ENCODE measurements at regions not wholly inside any gene's neighbourhood (a gene's known extent, or its start where the extent isn't known, plus 50 kb on each side); places are given as distances from the start of the nearest gene placed in this dataset.

- no peaks in the 10 kb centered on the region for H3K79me2 ChIP-seq
- H3K36me3 ChIP-seq (replicated peaks; ENCODE audit: insufficient read depth, low read depth), result no peaks in the 10 kb centered on the region
- no peak overlapping the region for H3K4me2 ChIP-seq
- no peaks in the 10 kb centered on the region for H3K27me3 ChIP-seq
- H3K4me1 ChIP-seq (ENCODE audit: insufficient read depth), result no peaks in the 10 kb centered on the region
- H4K20me1 ChIP-seq (ENCODE audit: insufficient read depth, poor library complexity, severe bottlenecking), result no peaks in the 10 kb centered on the region
- 36% methylated on average over 1 of the region's 1 CpG for WGBS (ENCODE audit: low lambda C conversion rate, missing lambda C conversion rate)
- H3K4me3 ChIP-seq, result no peak overlapping the region
- no peaks in the 10 kb centered on the region for H3K9me3 ChIP-seq (ENCODE audit: low read depth)
- TF ChIP-seq EZH2phosphoT487 (IDR thresholded peaks at IDR 0.05; ENCODE audit: low read depth, severe bottlenecking, unreplicated experiment) (no peak), CTCF (IDR thresholded peaks at IDR 0.05; ENCODE audit: poor library complexity) (no peak), EZH2 (IDR thresholded peaks at IDR 0.05; ENCODE audit: borderline replicate concordance) (no peak)
- H2AFZ ChIP-seq, result no peak overlapping the region
- no peaks in the 10 kb centered on the region for H3K9me2 ChIP-seq (replicated peaks; ENCODE audit: insufficient read depth)
- H3K27ac ChIP-seq, result no peak overlapping the region
- no peak for DNase-seq (ENCODE audit: low spot score)
Measured at GRCh38 chr13:84542348-84542747, 660.1 kb upstream of the SLITRK1 start.

- Histone ChIP-seq H3K27ac (no peak overlapping the region), H3K9me3 (ENCODE audit: low read depth) (no peaks in the 10 kb centered on the region), H3K27me3 (no peaks in the 10 kb centered on the region), H4K20me1 (ENCODE audit: insufficient read depth, poor library complexity, severe bottlenecking) (no peaks in the 10 kb centered on the region), H3K4me2 (no peak overlapping the region), H3K79me2 (no peaks in the 10 kb centered on the region), H3K36me3 (replicated peaks; ENCODE audit: insufficient read depth, low read depth) (no peaks in the 10 kb centered on the region), H3K4me1 (ENCODE audit: insufficient read depth) (no peaks in the 10 kb centered on the region), H2AFZ (no peak overlapping the region), H3K4me3 (no peak overlapping the region), H3K9me2 (replicated peaks; ENCODE audit: insufficient read depth) (peaks cover 4% of the 10 kb centered on the region)
- TF ChIP-seq EZH2phosphoT487 (IDR thresholded peaks at IDR 0.05; ENCODE audit: low read depth, severe bottlenecking, unreplicated experiment) (no peak), CTCF (IDR thresholded peaks at IDR 0.05; ENCODE audit: poor library complexity) (no peak), EZH2 (IDR thresholded peaks at IDR 0.05; ENCODE audit: borderline replicate concordance) (no peak)
- 87% methylated on average over 2 of the region's 2 CpGs for WGBS (ENCODE audit: low lambda C conversion rate, missing lambda C conversion rate)
- no peak for DNase-seq (ENCODE audit: low spot score)
Measured at GRCh38 chr13:84536906-84537305, 654.6 kb upstream of the SLITRK1 start.

- Histone ChIP-seq H3K79me2 (no peaks in the 10 kb centered on the region), H4K20me1 (ENCODE audit: insufficient read depth, poor library complexity, severe bottlenecking) (no peaks in the 10 kb centered on the region), H3K4me3 (no peak overlapping the region), H3K27ac (no peak overlapping the region), H3K27me3 (no peaks in the 10 kb centered on the region), H2AFZ (no peak overlapping the region), H3K4me1 (ENCODE audit: insufficient read depth) (no peaks in the 10 kb centered on the region), H3K36me3 (replicated peaks; ENCODE audit: insufficient read depth, low read depth) (no peaks in the 10 kb centered on the region), H3K4me2 (no peak overlapping the region), H3K9me2 (replicated peaks; ENCODE audit: insufficient read depth) (no peaks in the 10 kb centered on the region), H3K9me3 (ENCODE audit: low read depth) (no peaks in the 10 kb centered on the region)
- WGBS (ENCODE audit: low lambda C conversion rate, missing lambda C conversion rate), result 91% methylated on average over 3 of the region's 3 CpGs
- TF ChIP-seq EZH2 (IDR thresholded peaks at IDR 0.05; ENCODE audit: borderline replicate concordance) (no peak), EZH2phosphoT487 (IDR thresholded peaks at IDR 0.05; ENCODE audit: low read depth, severe bottlenecking, unreplicated experiment) (no peak), CTCF (IDR thresholded peaks at IDR 0.05; ENCODE audit: poor library complexity) (no peak)
- no peak for DNase-seq (ENCODE audit: low spot score)
Measured at GRCh38 chr13:84528408-84529070, 646.3 kb upstream of the SLITRK1 start.
